ENCODE measurements at regions not wholly inside any gene's neighbourhood (a gene's known extent, or its start where the extent isn't known, plus 50 kb on each side); places are given as distances from the start of the nearest gene placed in this dataset.

DNA sequence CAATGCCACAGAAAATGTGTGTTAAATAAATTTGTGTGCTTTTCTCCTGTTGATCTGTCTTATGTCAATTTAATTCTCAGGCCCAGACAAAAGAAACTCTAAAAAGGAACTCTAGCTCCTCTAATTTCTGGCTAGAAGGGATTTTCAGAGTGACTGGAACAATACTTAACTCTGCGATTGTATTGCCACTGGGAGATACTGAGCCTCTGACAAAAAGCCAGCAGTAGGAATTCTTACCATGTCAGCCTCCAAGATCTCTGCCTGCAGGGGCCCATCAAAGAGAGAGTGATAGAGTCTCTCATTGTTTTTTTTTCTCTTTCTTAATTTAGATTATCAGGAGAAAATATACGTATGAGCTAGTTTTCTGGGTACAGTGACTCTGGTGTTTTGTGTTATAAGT, 1165.7 kb downstream of the BRINP3 start:
- TF ChIP-seq CTCF (IDR thresholded peaks at IDR 0.05; ENCODE audit: low read depth, low read length) (no peak), EZH2phosphoT487 (IDR thresholded peaks at IDR 0.05; ENCODE audit: low read depth) (no peak)

Data from OCI-LY3 (cell line).